Tibial nerve (tissue), 4 donors: ENCODE measurements at regions not wholly inside any gene's neighbourhood (a gene's known extent, or its start where the extent isn't known, plus 50 kb on each side); places are given as distances from the start of the nearest gene placed in this dataset.

Experiments
- DNase-seq, 2 donors: peaks; one replicate each; pipeline ENCODE4 v3.0.0-alpha.2; 2019; ENCODE audit warnings: low spot score in 2 of 2
- H3K27ac ChIP-seq, 4 donors: fragments of 200-600 bp; sonication (generic) in 3 of 4; one replicate each; pipeline ENCODE4 v1.5.1; 2017 to 2019; ENCODE audit warnings: mild to moderate bottlenecking in 1 of 4
- H3K27me3 ChIP-seq, 2 donors: fragments of 200-600 bp; sonication (generic) in 1 of 2; one replicate each; pipeline versions ENCODE4 v1.5.1 to v1.6.0; 2017 to 2019
- H3K36me3 ChIP-seq, 3 donors: fragments of 200-600 bp; sonication (generic); one replicate each; pipeline ENCODE4 v1.5.1; 2018 to 2019
- H3K4me1 ChIP-seq, 4 donors: fragments of 200-600 bp; sonication (generic) in 3 of 4; one replicate each; pipeline ENCODE4 v1.5.1; 2017 to 2019
- H3K4me3 ChIP-seq, 4 donors: fragments of 200-600 bp; sonication (generic) in 3 of 4; one replicate each; pipeline ENCODE4 v1.5.1; 2017 to 2019; ENCODE audit warnings: mild to moderate bottlenecking in 1 of 4, moderate library complexity in 1 of 4
- H3K9me3 ChIP-seq, 4 donors: fragments of 200-600 bp; sonication (generic) in 3 of 4; one replicate each; pipeline ENCODE4 v1.5.1; 2017 to 2019
- EP300 ChIP-seq, 2 donors: sonication (generic); formaldehyde crosslinking; IDR thresholded peaks; one replicate each; pipeline ENCODE4 v1.6.1; 2017; ENCODE audit warnings: antibody characterized with exemption in 2 of 2, mild to moderate bottlenecking in 1 of 2
- POLR2A ChIP-seq, 2 donors: fragments of 450-650 bp; IDR thresholded peaks; one replicate each; pipeline ENCODE4 v1.6.1; 2017; ENCODE audit warnings: antibody characterized with exemption in 2 of 2, mild to moderate bottlenecking in 2 of 2, moderate library complexity in 2 of 2
- WGBS, 2 donors: methylation state at CpG; one replicate each; pipeline ENCODE4 v1.1.5; 2018; 5-methylcytosine and 5-hydroxymethylcytosine counted together
- TF ChIP-seq, protein P1 (sequence below), 5 experiments: fragments of 200-600 bp in 3 of 5; fragments of 450-650 bp in 2 of 5; sonication (generic) in 3 of 5; IDR thresholded peaks; one replicate each; pipeline ENCODE4 v1.5.1; 2016 to 2019; ENCODE audit warnings: antibody characterized with exemption in 5 of 5, mild to moderate bottlenecking in 3 of 5, moderate library complexity in 2 of 5

DNA sequence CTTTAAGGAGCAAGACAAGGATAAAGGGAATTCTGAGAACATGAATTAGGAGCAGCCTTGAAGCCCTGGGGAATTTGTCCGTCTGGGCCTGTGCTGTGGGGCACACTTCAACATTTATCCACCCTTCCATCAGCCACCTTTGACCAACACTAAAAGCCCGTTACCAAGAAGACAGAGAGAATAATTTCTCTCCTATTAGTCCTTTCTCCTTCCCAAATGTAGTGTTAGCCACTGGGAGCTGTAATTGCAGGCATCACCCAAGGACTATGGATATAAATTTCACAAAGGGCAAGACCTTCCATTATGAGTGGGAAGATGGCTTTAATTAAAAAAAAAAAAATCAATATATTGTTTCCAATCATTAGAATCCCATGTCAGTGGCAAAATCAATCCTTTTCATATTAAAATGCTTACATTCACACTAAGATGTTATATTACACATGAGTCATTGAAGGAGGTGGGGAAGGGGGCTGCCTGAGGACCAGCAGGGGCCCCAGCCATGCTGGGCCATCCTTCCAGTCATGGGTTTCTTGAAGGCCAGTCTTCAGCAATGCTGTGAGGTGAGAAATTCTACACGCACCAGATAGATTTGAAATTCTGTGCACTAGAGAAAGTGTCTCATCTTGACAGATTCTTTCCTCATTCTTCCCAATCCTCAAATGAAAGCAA, 292.5 kb upstream of the NRP1 start:
- TF ChIP-seq, protein P1, sequence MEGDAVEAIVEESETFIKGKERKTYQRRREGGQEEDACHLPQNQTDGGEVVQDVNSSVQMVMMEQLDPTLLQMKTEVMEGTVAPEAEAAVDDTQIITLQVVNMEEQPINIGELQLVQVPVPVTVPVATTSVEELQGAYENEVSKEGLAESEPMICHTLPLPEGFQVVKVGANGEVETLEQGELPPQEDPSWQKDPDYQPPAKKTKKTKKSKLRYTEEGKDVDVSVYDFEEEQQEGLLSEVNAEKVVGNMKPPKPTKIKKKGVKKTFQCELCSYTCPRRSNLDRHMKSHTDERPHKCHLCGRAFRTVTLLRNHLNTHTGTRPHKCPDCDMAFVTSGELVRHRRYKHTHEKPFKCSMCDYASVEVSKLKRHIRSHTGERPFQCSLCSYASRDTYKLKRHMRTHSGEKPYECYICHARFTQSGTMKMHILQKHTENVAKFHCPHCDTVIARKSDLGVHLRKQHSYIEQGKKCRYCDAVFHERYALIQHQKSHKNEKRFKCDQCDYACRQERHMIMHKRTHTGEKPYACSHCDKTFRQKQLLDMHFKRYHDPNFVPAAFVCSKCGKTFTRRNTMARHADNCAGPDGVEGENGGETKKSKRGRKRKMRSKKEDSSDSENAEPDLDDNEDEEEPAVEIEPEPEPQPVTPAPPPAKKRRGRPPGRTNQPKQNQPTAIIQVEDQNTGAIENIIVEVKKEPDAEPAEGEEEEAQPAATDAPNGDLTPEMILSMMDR (IDR thresholded peaks at IDR 0.05), result no peak
- TF ChIP-seq EP300 (IDR thresholded peaks at IDR 0.05) (no peak), POLR2A (IDR thresholded peaks at IDR 0.05) (no peak)
- 92 to 95% methylated on average over 3 of the region's 3 CpGs for WGBS, 2 donors
- Histone ChIP-seq H3K4me3 (no peak overlapping the region), H3K27me3 (no peaks in the 10 kb centered on the region), H3K27ac (no peak overlapping the region), H3K36me3 (no peaks in the 10 kb centered on the region), H3K4me1 (peaks cover 0 to 8% (median 0%) of the 10 kb centered on the region in 4 donors), H3K9me3 (no peaks in the 10 kb centered on the region)
- no peak for DNase-seq

DNA sequence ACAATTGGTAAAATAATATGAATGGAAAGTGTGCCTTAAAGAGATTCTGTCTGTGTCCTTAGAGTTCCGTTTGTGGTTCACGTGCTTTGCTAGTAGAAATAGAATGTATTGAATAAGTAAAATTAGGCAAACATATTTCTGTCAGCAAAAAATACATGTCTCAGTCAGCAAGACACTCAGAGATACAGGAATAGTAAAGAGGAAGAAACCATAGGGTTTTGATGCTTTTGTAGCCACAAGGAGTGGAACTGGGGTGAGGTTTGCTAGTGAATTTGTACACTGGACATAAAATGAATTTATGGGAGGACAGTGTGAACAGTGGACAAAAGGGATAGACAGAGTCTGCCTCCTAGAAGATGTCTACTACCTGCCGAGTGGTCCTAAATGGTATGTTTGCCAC, 289.2 kb upstream of the NRP1 start:
- Histone ChIP-seq H3K27me3 (no peaks in the 10 kb centered on the region), H3K27ac (no peak overlapping the region), H3K4me1 (peaks cover 0 to 8% (median 0%) of the 10 kb centered on the region in 4 donors), H3K4me3 (no peak overlapping the region), H3K9me3 (no peaks in the 10 kb centered on the region), H3K36me3 (no peaks in the 10 kb centered on the region)
- DNase-seq, result peak in 1 of 2 donors; percentile 22
- 82 to 83% methylated on average over 3 of the region's 3 CpGs for WGBS, 2 donors
- TF ChIP-seq POLR2A (IDR thresholded peaks at IDR 0.05) (no peak), EP300 (IDR thresholded peaks at IDR 0.05) (peak in 1 of 2 donors; percentile 67)
- TF ChIP-seq, protein P1 (IDR thresholded peaks at IDR 0.05), result no peak

DNA sequence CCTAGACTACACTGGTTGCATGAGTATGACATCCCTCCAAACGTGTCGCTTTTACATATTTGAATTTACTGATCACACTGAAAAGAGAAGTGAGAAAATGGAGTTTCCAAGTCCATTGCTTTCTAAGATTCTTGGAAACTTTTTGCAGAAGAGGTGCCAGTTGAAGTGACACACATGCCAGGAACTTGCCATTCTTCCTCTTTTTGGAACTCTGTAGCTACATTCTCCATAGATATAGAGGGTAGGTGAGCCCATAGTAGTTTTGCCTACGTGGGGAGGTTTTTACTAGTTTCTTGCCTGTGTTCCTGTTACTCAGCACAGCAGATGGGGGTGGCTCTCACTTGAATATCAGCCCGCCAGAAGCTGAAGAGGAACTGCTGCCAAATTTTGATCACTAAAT, 286.6 kb upstream of the NRP1 start:
- H3K27ac ChIP-seq, result no peak overlapping the region
- no peaks in the 10 kb centered on the region for H3K9me3 ChIP-seq
- no peaks in the 10 kb centered on the region for H3K27me3 ChIP-seq
- H3K36me3 ChIP-seq, result no peaks in the 10 kb centered on the region
- WGBS, 2 donors, result 70 to 85% methylated on average over 4 of the region's 4 CpGs
- no peak for DNase-seq
- no peaks in the 10 kb centered on the region for H3K4me1 ChIP-seq
- TF ChIP-seq POLR2A (IDR thresholded peaks at IDR 0.05) (no peak), EP300 (IDR thresholded peaks at IDR 0.05) (peak in 1 of 2 donors; percentile 23)
- H3K4me3 ChIP-seq, result no peak overlapping the region

DNA sequence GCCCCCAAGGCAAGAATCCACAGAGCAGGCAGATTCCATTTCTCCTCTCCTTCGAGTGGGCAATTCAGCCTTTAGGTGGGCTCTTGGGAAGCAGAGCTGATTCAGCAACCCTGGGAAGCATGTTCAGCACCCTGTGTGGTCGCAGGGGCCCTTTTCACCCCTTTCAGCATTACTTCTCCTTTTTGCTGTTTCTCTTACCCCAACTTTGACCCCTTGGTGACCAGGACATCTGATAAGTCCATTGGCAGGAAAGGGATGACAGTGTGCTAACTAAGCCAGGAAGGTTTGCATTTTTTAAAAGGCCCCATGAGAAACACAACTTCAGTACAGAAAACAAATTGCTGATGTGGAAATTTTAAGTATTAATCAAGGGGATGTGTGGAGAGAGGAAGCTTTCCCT, 283.7 kb upstream of the NRP1 start:
- no peak for DNase-seq
- Histone ChIP-seq H3K4me1 (no peaks in the 10 kb centered on the region), H3K9me3 (no peaks in the 10 kb centered on the region), H3K4me3 (no peak overlapping the region), H3K36me3 (no peaks in the 10 kb centered on the region), H3K27me3 (no peaks in the 10 kb centered on the region), H3K27ac (no peak overlapping the region)
- WGBS, 2 donors, result 66 to 74% methylated on average over 2 of the region's 2 CpGs
- TF ChIP-seq EP300 (IDR thresholded peaks at IDR 0.05), result no peak
- TF ChIP-seq, protein P1 (IDR thresholded peaks at IDR 0.05), result no peak
- TF ChIP-seq POLR2A (IDR thresholded peaks at IDR 0.05), result no peak

DNA sequence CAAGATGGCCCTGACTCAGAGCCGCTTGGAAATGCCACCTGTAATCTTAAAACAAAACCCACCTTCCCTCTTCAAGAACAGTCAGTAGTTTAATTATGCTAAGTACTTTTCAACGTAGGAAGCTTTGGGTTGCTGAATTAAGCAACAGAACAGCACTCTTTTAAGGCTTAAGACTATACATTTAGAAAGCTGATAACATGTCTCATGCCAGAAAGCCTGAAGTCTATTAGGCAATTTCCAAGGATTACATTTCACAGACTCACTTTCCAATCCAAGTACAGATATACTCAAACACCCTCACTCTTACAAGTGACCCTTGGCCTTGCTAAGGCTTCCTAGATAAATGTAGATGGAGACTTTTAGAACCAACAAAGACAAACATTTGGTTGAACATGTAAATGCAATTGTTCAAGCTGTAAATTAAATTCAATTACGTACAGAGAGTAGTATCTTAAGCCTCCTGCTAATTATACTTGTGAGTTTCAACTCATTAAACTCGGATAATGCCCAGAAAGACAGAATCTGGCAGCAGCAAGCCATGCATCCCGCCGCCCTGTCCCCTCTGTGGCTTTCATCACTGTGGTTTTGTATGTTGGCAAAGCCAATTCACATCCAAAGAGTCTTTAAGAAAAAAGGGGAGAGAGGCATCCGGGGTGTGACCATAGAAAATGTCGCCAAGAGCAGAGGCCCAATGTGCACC, 283.1 kb upstream of the NRP1 start:
- WGBS, 2 donors, result 85 to 89% methylated on average over 8 of the region's 8 CpGs
- TF ChIP-seq EP300 (IDR thresholded peaks at IDR 0.05) (no peak), POLR2A (IDR thresholded peaks at IDR 0.05) (no peak)
- TF ChIP-seq, protein P1 (IDR thresholded peaks at IDR 0.05), result no peak
- DNase-seq, result no peak
- H3K4me3 ChIP-seq, result no peak overlapping the region
- H3K27ac ChIP-seq, result no peak overlapping the region
- H3K27me3 ChIP-seq, result no peaks in the 10 kb centered on the region
- H3K9me3 ChIP-seq, result no peaks in the 10 kb centered on the region
- H3K4me1 ChIP-seq, result peaks cover 0 to 4% (median 0%) of the 10 kb centered on the region in 4 donors
- H3K36me3 ChIP-seq, result no peaks in the 10 kb centered on the region
